Nephron progenitor cell (in vitro differentiated cells): ENCODE measurements at regions not wholly inside any gene's neighbourhood (a gene's known extent, or its start where the extent isn't known, plus 50 kb on each side); places are given as distances from the start of the nearest gene placed in this dataset.

Source experiments
- DNase-seq: peaks from one replicate; pipeline ENCODE4 v3.0.0; 2021
- H3K27ac Mint-ChIP-seq: 2 replicates; pipeline ENCODE4 v1.8.0; 2021; ENCODE audit warnings: mild to moderate bottlenecking, moderate library complexity, mixed read lengths
- H3K27me3 Mint-ChIP-seq: 2 replicates; pipeline ENCODE4 v1.8.0; 2021; ENCODE audit warnings: mild to moderate bottlenecking, low read depth, mixed read lengths; ENCODE audit not compliant: poor library complexity
- H3K36me3 Mint-ChIP-seq: 2 replicates; pipeline ENCODE4 v1.8.0; 2021; ENCODE audit warnings: low read depth, mixed read lengths
- H3K4me1 Mint-ChIP-seq: 2 replicates; pipeline ENCODE4 v1.8.0; 2021; ENCODE audit warnings: mixed read lengths
- H3K4me3 Mint-ChIP-seq: 2 replicates; pipeline ENCODE4 v1.8.0; 2021; ENCODE audit warnings: mild to moderate bottlenecking, moderate library complexity, mixed read lengths
- H3K9me3 Mint-ChIP-seq: 2 replicates; pipeline ENCODE4 v1.8.0; 2021; ENCODE audit warnings: mild to moderate bottlenecking, moderate library complexity, mixed read lengths
- CTCF ChIP-seq: fragments of 200-600 bp; sonication (generic); IDR thresholded peaks from 2 replicates; pipeline ENCODE4 v1.5.0; 2021; ENCODE audit warnings: antibody characterized with exemption

GRCh38 chr1:224509907-224510306 lies 75.3 kb upstream of the WDR26 start:
- H3K27ac Mint-ChIP-seq: peak overlapping the region; percentile 1
- DNase-seq: no peak
- TF ChIP-seq CTCF: no peak
- H3K4me1 Mint-ChIP-seq: peaks cover 50% of the 10 kb centered on the region
- no peak overlapping the region for H3K4me3 Mint-ChIP-seq
- no peaks in the 10 kb centered on the region for H3K36me3 Mint-ChIP-seq
- peaks cover 10% of the 10 kb centered on the region for H3K27me3 Mint-ChIP-seq
- H3K9me3 Mint-ChIP-seq: no peaks in the 10 kb centered on the region

DNA sequence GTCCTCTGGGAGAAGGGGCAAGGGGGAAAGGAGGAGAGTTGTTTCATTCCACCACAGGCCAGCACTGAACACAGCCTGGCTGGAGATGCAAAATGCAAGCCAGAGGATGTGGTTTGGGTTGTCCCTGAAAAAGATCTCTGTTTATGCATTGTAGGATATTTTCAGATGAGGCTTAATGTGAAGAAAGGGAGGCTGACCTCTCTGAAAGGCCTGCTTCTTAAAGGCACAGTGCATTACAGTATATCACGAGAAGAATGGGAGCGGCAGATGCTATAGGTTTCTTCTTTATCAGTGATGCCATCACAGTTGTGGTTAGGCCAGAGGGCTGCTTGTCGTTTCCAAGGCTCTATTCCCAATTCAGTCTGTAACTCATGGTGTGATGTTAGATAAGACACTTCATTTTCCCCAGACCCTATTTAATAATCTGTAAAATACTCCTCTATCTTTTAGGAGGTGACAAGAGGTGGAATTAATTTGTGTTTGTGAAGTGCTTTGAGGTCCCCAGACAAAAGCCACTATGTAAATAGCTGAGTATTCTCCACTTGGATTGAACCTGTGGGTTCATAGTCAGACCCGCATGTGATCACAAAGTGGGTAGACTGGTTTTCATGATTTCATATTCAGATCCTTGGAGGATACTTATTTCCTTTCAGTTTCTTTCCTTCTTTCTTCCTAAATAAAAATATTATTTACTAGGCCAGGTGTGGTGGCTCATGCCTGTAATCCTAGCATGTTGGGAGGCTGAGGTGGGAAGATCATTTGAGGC lies 76.5 kb upstream of the WDR26 start:
- no peak overlapping the region for H3K27ac Mint-ChIP-seq
- H3K4me3 Mint-ChIP-seq: no peak overlapping the region
- DNase-seq: no peak
- peaks cover 12% of the 10 kb centered on the region for H3K27me3 Mint-ChIP-seq
- no peak for TF ChIP-seq CTCF
- H3K4me1 Mint-ChIP-seq: peaks cover 39% of the 10 kb centered on the region
- no peaks in the 10 kb centered on the region for H3K36me3 Mint-ChIP-seq
- no peaks in the 10 kb centered on the region for H3K9me3 Mint-ChIP-seq

DNA sequence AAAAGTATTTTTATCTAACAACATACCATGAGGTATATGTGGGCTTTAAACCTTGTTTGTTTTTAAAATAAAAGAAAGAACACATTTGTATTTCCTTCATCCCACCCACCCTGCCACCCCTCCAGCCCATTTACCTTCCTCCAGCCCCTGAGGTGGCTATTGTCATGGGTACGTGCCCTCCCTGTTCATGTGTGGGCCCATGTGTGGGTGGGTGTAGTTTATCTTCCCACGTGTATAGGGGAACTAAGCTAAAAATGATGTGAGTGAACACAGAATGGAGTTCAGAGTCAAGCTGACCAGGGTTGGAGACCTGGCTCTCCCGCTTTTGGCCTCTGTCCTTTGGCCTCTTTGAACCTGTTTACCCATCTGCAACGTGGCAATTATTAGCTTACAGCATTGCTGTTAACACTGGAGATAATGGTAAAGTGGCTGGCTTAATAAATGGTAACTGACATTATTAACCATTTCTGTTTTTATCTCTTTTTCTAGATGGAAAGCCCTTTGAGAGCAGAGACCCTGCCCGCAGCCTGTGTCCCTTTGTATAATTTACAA lies 78.1 kb upstream of the WDR26 start:
- Mint-ChIP-seq H3K27ac (no peak overlapping the region), H3K27me3 (peaks cover 12% of the 10 kb centered on the region), H3K4me3 (no peak overlapping the region)

GRCh38 chr1:224513383-224513782 lies 78.8 kb upstream of the WDR26 start:
- Mint-ChIP-seq H3K27me3 (peaks cover 12% of the 10 kb centered on the region), H3K27ac (no peak overlapping the region), H3K36me3 (no peaks in the 10 kb centered on the region), H3K4me1 (peaks cover 27% of the 10 kb centered on the region), H3K4me3 (no peak overlapping the region), H3K9me3 (no peaks in the 10 kb centered on the region)
- no peak for DNase-seq
- TF ChIP-seq CTCF: no peak

More for the DNA sequence above, 78.1 kb upstream of the WDR26 start:
- H3K9me3 Mint-ChIP-seq: no peaks in the 10 kb centered on the region
- H3K36me3 Mint-ChIP-seq: no peaks in the 10 kb centered on the region
- no peak for TF ChIP-seq CTCF
- no peak for DNase-seq
- H3K4me1 Mint-ChIP-seq: peaks cover 25% of the 10 kb centered on the region

DNA sequence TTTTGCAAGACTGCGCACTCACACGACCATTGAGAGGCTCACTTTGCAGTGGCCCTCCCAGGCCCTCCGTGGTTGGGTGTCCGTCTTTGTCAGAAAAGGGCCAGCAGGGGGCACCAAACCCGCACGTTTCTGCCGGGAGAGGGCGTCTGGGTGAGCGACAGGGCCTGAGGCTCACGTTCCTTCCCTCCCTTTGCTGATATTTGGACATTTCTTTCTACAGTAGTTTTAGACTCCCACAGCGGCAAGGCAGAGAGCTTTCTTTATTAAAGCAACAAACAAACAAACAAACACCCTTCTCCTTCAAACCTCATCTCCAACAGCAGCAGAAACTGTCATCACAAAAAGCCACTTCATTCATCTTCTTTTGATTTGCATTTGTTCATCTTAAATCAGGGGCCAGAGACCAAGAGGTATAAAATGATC lies 79.2 kb upstream of the WDR26 start:
- peak; percentile 93 for DNase-seq
- H3K4me1 Mint-ChIP-seq: peaks cover 27% of the 10 kb centered on the region
- no peak overlapping the region for H3K4me3 Mint-ChIP-seq
- H3K27me3 Mint-ChIP-seq: peaks cover 12% of the 10 kb centered on the region
- H3K36me3 Mint-ChIP-seq: no peaks in the 10 kb centered on the region
- no peak overlapping the region for H3K27ac Mint-ChIP-seq
- TF ChIP-seq CTCF: peak; percentile 84
- H3K9me3 Mint-ChIP-seq: no peaks in the 10 kb centered on the region

- peaks cover 9% of the 10 kb centered on the region for H3K27me3 Mint-ChIP-seq
- no peak overlapping the region for H3K4me3 Mint-ChIP-seq
- H3K27ac Mint-ChIP-seq: no peak overlapping the region
- peaks cover 19% of the 10 kb centered on the region for H3K4me1 Mint-ChIP-seq
- no peaks in the 10 kb centered on the region for H3K36me3 Mint-ChIP-seq
- no peaks in the 10 kb centered on the region for H3K9me3 Mint-ChIP-seq
- no peak for TF ChIP-seq CTCF
- DNase-seq: no peak
Observed at GRCh38 chr1:224517171-224517570, 82.6 kb upstream of the WDR26 start.
